ENCODE measurements at regions not wholly inside any gene's neighbourhood (a gene's known extent, or its start where the extent isn't known, plus 50 kb on each side); places are given as distances from the start of the nearest gene placed in this dataset.
"Not testable (repeated sequence)": the region's sequence is repeated elsewhere in the genome, so short reads cannot be mapped to it uniquely, and the experiment has no call there.

- DNase-seq, result no peak
Observed at GRCh38 chr10:109379186-109379585, 544.1 kb downstream of the XPNPEP1 start.

GRCh38 chr10:109374215-109374614 lies 549.1 kb downstream of the XPNPEP1 start:
- DNase-seq, result no peak

- DNase-seq, result no peak
Observed at GRCh38 chr10:109359316-109359715, 564.0 kb downstream of the XPNPEP1 start.

- DNase-seq, result no peak
Observed at GRCh38 chr10:109358325-109358724, 565.0 kb downstream of the XPNPEP1 start.

GRCh38 chr10:109348324-109348723 lies 575.0 kb downstream of the XPNPEP1 start:
- no peak for DNase-seq

GRCh38 chr10:109343293-109343692 lies 580.0 kb downstream of the XPNPEP1 start:
- DNase-seq, result no peak

GRCh38 chr10:109341986-109342385 lies 581.3 kb downstream of the XPNPEP1 start:
- DNase-seq, result no peak

- DNase-seq, result no peak
Observed at GRCh38 chr10:109328001-109328400, 595.3 kb downstream of the XPNPEP1 start.

GRCh38 chr10:109327266-109327665 lies 596.0 kb downstream of the XPNPEP1 start:
- DNase-seq, result no peak

- DNase-seq, result no peak
Observed at GRCh38 chr10:109324721-109325120, 598.6 kb downstream of the XPNPEP1 start.

GRCh38 chr10:109317746-109318366 lies 605.5 kb downstream of the XPNPEP1 start:
- DNase-seq, result no peak

- DNase-seq, result not testable (repeated sequence)
Observed at GRCh38 chr10:109314016-109314415, 609.3 kb downstream of the XPNPEP1 start.

- not testable (repeated sequence) for DNase-seq
Observed at GRCh38 chr10:109312555-109312954, 610.8 kb downstream of the XPNPEP1 start.

- no peak for DNase-seq
Observed at GRCh38 chr10:109308971-109309370, 614.3 kb downstream of the XPNPEP1 start.

- not testable (repeated sequence) for DNase-seq
Observed at GRCh38 chr10:109307102-109307501, 616.2 kb downstream of the XPNPEP1 start.

GRCh38 chr10:109306698-109307097 lies 616.6 kb downstream of the XPNPEP1 start:
- no peak for DNase-seq

GRCh38 chr10:109287858-109288257 lies 635.5 kb downstream of the XPNPEP1 start:
- DNase-seq, result no peak

GRCh38 chr10:109282510-109282909 lies 640.8 kb downstream of the XPNPEP1 start:
- DNase-seq, result no peak

GRCh38 chr10:109281347-109281746 lies 642.0 kb downstream of the XPNPEP1 start:
- no peak for DNase-seq

- no peak for DNase-seq
Observed at GRCh38 chr10:109280837-109281236, 642.5 kb downstream of the XPNPEP1 start.

GRCh38 chr10:109277456-109277855 lies 645.9 kb downstream of the XPNPEP1 start:
- no peak for DNase-seq

- no peak for DNase-seq
Observed at GRCh38 chr10:109275960-109276359, 647.4 kb downstream of the XPNPEP1 start.

- DNase-seq, result no peak
Observed at GRCh38 chr10:109274681-109275080, 648.6 kb downstream of the XPNPEP1 start.

GRCh38 chr10:109270173-109270572 lies 653.1 kb downstream of the XPNPEP1 start:
- no peak for DNase-seq

GRCh38 chr10:109264004-109264403 lies 659.3 kb downstream of the XPNPEP1 start:
- no peak for DNase-seq

All from hematopoietic multipotent progenitor cell treated with erythropoietin and hydrocortisone succinate and interleukin-3 and kit ligand, for 4 days (in vitro differentiated cells).